IMR-90 (cell line): ENCODE measurements at regions not wholly inside any gene's neighbourhood (a gene's known extent, or its start where the extent isn't known, plus 50 kb on each side); places are given as distances from the start of the nearest gene placed in this dataset.

Source experiments
- ATAC-seq: fragments of 200-7000 bp; cut with Tn5 transposase; 2 replicates; pipeline ENCODE4 v1.9.1; 2020; ENCODE audit warnings: low read depth, mild to moderate bottlenecking, moderate library complexity
- BruUV-seq: library from RNA; stranded (reverse); fragments of 400-500 nt; replicated peaks from 2 replicates; lab custom pipeline; 2021; lab: Mats Ljungman, UMichigan
- CTCF ChIA-PET: fragments of 300-600 bp; formaldehyde crosslinking; extraction: SDS; loops from one replicate; lab custom pipeline; 2021; ENCODE audit warnings: antibody characterized with exemption; lab: Yijun Ruan, JAX
- POLR2A ChIA-PET: fragments of 300-600 bp; sonication (Branson Sonifier 250); formaldehyde crosslinking; loops from one replicate; lab custom pipeline; 2022; ENCODE audit warnings: antibody characterized with exemption; ENCODE audit not compliant: unreplicated experiment; lab: Charles Lee
- DNase-seq: peaks from one replicate; pipeline ENCODE4 v3.0.0; 2013
- H2AFZ ChIP-seq: replicated peaks from 2 replicates; pipeline ENCODE3; 2013; ENCODE audit warnings: low read length, mild to moderate bottlenecking; ENCODE audit not compliant: poor library complexity
- H2AK5ac ChIP-seq: 2 replicates; pipeline ENCODE4 v1.6.1; 2013; ENCODE audit warnings: low read depth, low read length, inconsistent platforms
- H2AK9ac ChIP-seq: replicated peaks from 2 replicates; pipeline ENCODE3; 2013; ENCODE audit warnings: mild to moderate bottlenecking, low read depth, low read length, moderate library complexity; ENCODE audit not compliant: poor library complexity
- H2BK120ac ChIP-seq: 2 replicates; pipeline ENCODE4 v1.6.1; 2013; ENCODE audit warnings: low read depth, low read length, inconsistent platforms
- H2BK15ac ChIP-seq: 3 replicates; pipeline ENCODE4 v1.6.1; 2013; ENCODE audit warnings: low read depth, low read length, inconsistent platforms
- H2BK20ac ChIP-seq: 2 replicates; pipeline ENCODE4 v1.6.1; 2013; ENCODE audit warnings: low read depth, mild to moderate bottlenecking, inconsistent platforms, low read length, moderate library complexity
- H2BK5ac ChIP-seq: 2 replicates; pipeline ENCODE4 v1.6.1; 2013; ENCODE audit warnings: mild to moderate bottlenecking, low read depth, low read length, inconsistent platforms; ENCODE audit not compliant: poor library complexity, severe bottlenecking
- H3K14ac ChIP-seq: replicated peaks from 2 replicates; pipeline ENCODE4 v1.6.1; 2013; ENCODE audit warnings: low read depth, low read length, inconsistent platforms
- H3K18ac ChIP-seq: 2 replicates; pipeline ENCODE4 v1.6.1; 2013; ENCODE audit warnings: low read depth, low read length, control low read depth
- H3K23ac ChIP-seq: 2 replicates; pipeline ENCODE4 v1.6.1; 2013; ENCODE audit warnings: low read depth, low read length, inconsistent platforms
- H3K27ac ChIP-seq: 2 replicates; pipeline ENCODE4 v1.5.1; 2013; ENCODE audit warnings: mild to moderate bottlenecking, control low read depth, low read length; ENCODE audit not compliant: insufficient read depth
- H3K27me3 ChIP-seq: 2 replicates; pipeline ENCODE4 v1.6.1; 2013; ENCODE audit warnings: low read length; ENCODE audit not compliant: control insufficient read depth, insufficient read depth
- H3K36me3 ChIP-seq: 2 replicates; pipeline ENCODE4 v1.6.1; 2013; ENCODE audit warnings: low read length, mixed read lengths; ENCODE audit not compliant: control insufficient read depth, insufficient read depth
- H3K4ac ChIP-seq: 2 replicates; pipeline ENCODE4 v1.6.1; 2013; ENCODE audit warnings: low read depth, low read length, inconsistent platforms
- H3K4me1 ChIP-seq: 2 replicates; pipeline ENCODE4 v1.6.1; 2013; ENCODE audit warnings: low read length, mixed read lengths; ENCODE audit not compliant: control insufficient read depth, insufficient read depth
- H3K4me2 ChIP-seq: 2 replicates; pipeline ENCODE4 v1.6.1; 2013; ENCODE audit warnings: low read depth, mild to moderate bottlenecking, control low read depth, low read length, moderate library complexity
- H3K4me3 ChIP-seq: 2 replicates; pipeline ENCODE4 v1.5.1; 2013; ENCODE audit warnings: low read depth, mild to moderate bottlenecking, control low read depth, low read length, moderate library complexity; ENCODE audit not compliant: insufficient read depth
- H3K56ac ChIP-seq: 2 replicates; pipeline ENCODE4 v1.6.1; 2013; ENCODE audit warnings: low read length, inconsistent platforms; ENCODE audit not compliant: insufficient read depth; ENCODE audit errors: extremely low read depth
- H3K79me1 ChIP-seq, 2 experiments: 2 replicates each; pipeline ENCODE4 v1.6.1; 2013; ENCODE audit warnings: low read length in 2 of 2, inconsistent platforms in 1 of 2, low read depth in 1 of 2
- H3K9ac ChIP-seq: 2 replicates; pipeline ENCODE4 v1.6.1; 2013; ENCODE audit warnings: low read depth, low read length, control low read depth
- H3K9me1 ChIP-seq: 2 replicates; pipeline ENCODE4 v1.6.1; 2013; ENCODE audit warnings: low read length, inconsistent platforms; ENCODE audit not compliant: insufficient read depth
- H3K9me3 ChIP-seq: 2 replicates; pipeline ENCODE4 v1.6.1; 2013; ENCODE audit warnings: low read length; ENCODE audit not compliant: control insufficient read depth, insufficient read depth
- H4K20me1 ChIP-seq: 2 replicates; pipeline ENCODE4 v1.6.1; 2013; ENCODE audit warnings: low read length, inconsistent platforms; ENCODE audit not compliant: insufficient read depth
- H4K5ac ChIP-seq: 2 replicates; pipeline ENCODE4 v1.6.1; 2013; ENCODE audit warnings: mild to moderate bottlenecking, low read depth, low read length, control low read depth
- H4K8ac ChIP-seq, 2 experiments: 2 replicates each; pipeline ENCODE4 v1.6.1; 2013; ENCODE audit warnings: low read depth in 2 of 2, low read length in 2 of 2, control low read depth in 1 of 2, inconsistent platforms in 1 of 2
- H4K91ac ChIP-seq: 2 replicates; pipeline ENCODE4 v1.6.1; 2013; ENCODE audit warnings: low read depth, low read length, inconsistent platforms; ENCODE audit not compliant: insufficient read depth
- MAFK ChIP-seq: IDR thresholded peaks from 2 replicates; pipeline ENCODE4 v1.6.1; 2012; ENCODE audit warnings: low read depth, low read length, improper control_type of control experiment
- MAZ ChIP-seq: IDR thresholded peaks from 2 replicates; pipeline ENCODE4 v1.6.1; 2012; ENCODE audit warnings: low read depth, mild to moderate bottlenecking, low read length, improper control_type of control experiment, moderate library complexity, borderline replicate concordance
- RCOR1 ChIP-seq: IDR thresholded peaks from 2 replicates; pipeline ENCODE4 v1.6.1; 2012; ENCODE audit warnings: mild to moderate bottlenecking, low read length, improper control_type of control experiment; ENCODE audit not compliant: insufficient replicate concordance
- WGBS, 2 experiments: methylation state at CpG; one replicate each; pipeline versions ENCODE4 v1.1.5 to v1.1.7; 2013; ENCODE audit warnings: missing lambda C conversion rate in 2 of 2; ENCODE audit not compliant: insufficient read length in 1 of 2; ENCODE audit errors: extremely low coverage in 2 of 2; 5-methylcytosine and 5-hydroxymethylcytosine counted together
- dilution Hi-C: fragments of 300-500 bp; cut with HindIII; formaldehyde crosslinking; loops from one replicate; pipeline ENCODE4 v1.14.3; 2018; ENCODE audit warnings: low sequenced_read_pairs; ENCODE audit not compliant: unreplicated experiment
- in situ Hi-C: fragments of 300-500 bp; cut with MboI; formaldehyde crosslinking; loops from 3 replicates; pipeline ENCODE4 v1.14.3; 2019; ENCODE audit warnings: low sequenced_read_pairs, inconsistent platforms, mixed read lengths
- intact Hi-C: fragments of 100-400 bp; cut with micrococcal nuclease; formaldehyde crosslinking; loops from 2 replicates; pipeline ENCODE4 v1.10.0; 2022
- TF ChIP-seq, protein P1 (sequence below): fragments of 150-350 bp; IDR thresholded peaks from 2 replicates; pipeline ENCODE4 v1.6.1; 2016; ENCODE audit warnings: low read depth, mild to moderate bottlenecking, low read length, moderate library complexity, borderline replicate concordance
- TF ChIP-seq, protein P2 (sequence below): fragments of 150-350 bp; IDR thresholded peaks from 2 replicates; pipeline ENCODE4 v1.6.1; 2017; ENCODE audit warnings: mild to moderate bottlenecking, antibody characterized with exemption, low read length, low read depth

DNA sequence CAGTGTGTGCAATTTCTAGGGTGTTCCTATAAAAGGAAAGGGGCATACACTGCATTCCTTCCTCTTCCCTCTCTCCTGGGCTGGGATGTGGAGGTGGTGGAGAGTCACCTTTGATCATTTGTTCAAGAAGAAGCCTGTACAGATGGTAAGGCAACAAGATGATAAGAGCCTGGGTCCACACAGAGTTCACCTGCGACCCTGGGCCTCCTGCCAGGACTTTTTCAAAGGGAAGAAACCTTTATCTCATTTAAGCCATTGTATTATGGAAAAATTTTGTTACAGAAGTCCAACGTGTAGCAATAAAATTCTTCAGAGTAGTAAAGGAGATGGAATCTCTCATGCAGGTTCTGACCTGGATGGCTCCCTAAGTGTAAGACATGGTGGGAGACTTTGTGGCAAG lies 189.1 kb downstream of the MIS18A start:
- no peak for TF ChIP-seq RCOR1
- TF ChIP-seq, protein P1, sequence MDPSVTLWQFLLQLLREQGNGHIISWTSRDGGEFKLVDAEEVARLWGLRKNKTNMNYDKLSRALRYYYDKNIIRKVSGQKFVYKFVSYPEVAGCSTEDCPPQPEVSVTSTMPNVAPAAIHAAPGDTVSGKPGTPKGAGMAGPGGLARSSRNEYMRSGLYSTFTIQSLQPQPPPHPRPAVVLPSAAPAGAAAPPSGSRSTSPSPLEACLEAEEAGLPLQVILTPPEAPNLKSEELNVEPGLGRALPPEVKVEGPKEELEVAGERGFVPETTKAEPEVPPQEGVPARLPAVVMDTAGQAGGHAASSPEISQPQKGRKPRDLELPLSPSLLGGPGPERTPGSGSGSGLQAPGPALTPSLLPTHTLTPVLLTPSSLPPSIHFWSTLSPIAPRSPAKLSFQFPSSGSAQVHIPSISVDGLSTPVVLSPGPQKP: no peak
- TF ChIP-seq, protein P2, sequence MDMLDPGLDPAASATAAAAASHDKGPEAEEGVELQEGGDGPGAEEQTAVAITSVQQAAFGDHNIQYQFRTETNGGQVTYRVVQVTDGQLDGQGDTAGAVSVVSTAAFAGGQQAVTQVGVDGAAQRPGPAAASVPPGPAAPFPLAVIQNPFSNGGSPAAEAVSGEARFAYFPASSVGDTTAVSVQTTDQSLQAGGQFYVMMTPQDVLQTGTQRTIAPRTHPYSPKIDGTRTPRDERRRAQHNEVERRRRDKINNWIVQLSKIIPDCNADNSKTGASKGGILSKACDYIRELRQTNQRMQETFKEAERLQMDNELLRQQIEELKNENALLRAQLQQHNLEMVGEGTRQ: no peak
- TF ChIP-seq MAZ: no peak
- no peak for TF ChIP-seq MAFK
- Histone ChIP-seq H3K27me3 (no peaks in the 10 kb centered on the region; the same call in 1 of the 2 replicates), H3K4ac (no peak overlapping the region), H3K9ac (no peak overlapping the region), H3K9me1 (no peaks in the 10 kb centered on the region), H3K4me3 (no peak overlapping the region), H2BK20ac (no peak overlapping the region), H3K56ac (no peak overlapping the region), H4K8ac (no peak overlapping the region), H3K27ac (no peak overlapping the region), H3K18ac (no peak overlapping the region), H2BK5ac (no peak overlapping the region), H4K91ac (no peak overlapping the region), H4K20me1 (no peaks in the 10 kb centered on the region), H3K36me3 (no peaks in the 10 kb centered on the region), H2AK5ac (no peak overlapping the region), H3K4me1 (no peaks in the 10 kb centered on the region), H2AK9ac (no peak overlapping the region), H3K9me3 (no peaks in the 10 kb centered on the region), H3K14ac (no peak overlapping the region), H3K23ac (no peak overlapping the region), H3K4me2 (no peak overlapping the region), H2BK120ac (no peak overlapping the region), H2BK15ac (no peak overlapping the region), H4K5ac (no peak overlapping the region), H3K79me1 (no peaks in the 10 kb centered on the region), H2AFZ (no peak overlapping the region)
- BruUV-seq: no TSS peak
- no CpG with 5 or more reads among the region's 2 CpGs for WGBS, 2 experiments
- CTCF ChIA-PET: interaction anchor here (0.6 kb wide), 1 partner anchor 99 kb away, joined by 6 read pairs; no protein-coding TSS in a partner anchor
- in situ Hi-C loops: no loop called here
- no peak for ATAC-seq
- POLR2A ChIA-PET: no interaction called here
- no peak for DNase-seq
- intact Hi-C loops: no loop called here
- dilution Hi-C loops: no loop called here
